GM19467 (cell line): ENCODE measurements at regions not wholly inside any gene's neighbourhood (a gene's known extent, or its start where the extent isn't known, plus 50 kb on each side); places are given as distances from the start of the nearest gene placed in this dataset.

Experiments
- ATAC-seq: cut with Tn5 transposase; IDR thresholded peaks from one replicate; pipeline ENCODE4 v1.9.1; 2021; ENCODE audit warnings: mild to moderate bottlenecking, moderate library complexity; ENCODE audit not compliant: unreplicated experiment

- ATAC-seq = no peak
These were observed 52.4 kb upstream of the UPP2 start for GRCh38 chr2:158049129-158049855.

GRCh38 chr2:158048327-158048726, 53.3 kb upstream of the UPP2 start:
- ATAC-seq = no peak

GRCh38 chr2:158047156-158047611, 54.5 kb upstream of the UPP2 start:
- ATAC-seq = no peak

GRCh38 chr2:158046121-158046880, 55.4 kb upstream of the UPP2 start:
- ATAC-seq = no peak

GRCh38 chr2:158045362-158045761, 56.3 kb upstream of the UPP2 start:
- no peak for ATAC-seq

- ATAC-seq = no peak
These were observed 58.3 kb upstream of the UPP2 start for GRCh38 chr2:158043181-158043948.

- ATAC-seq = no peak
These were observed 59.0 kb upstream of the UPP2 start for GRCh38 chr2:158042666-158043065.

- ATAC-seq = no peak
These were observed 59.4 kb upstream of the UPP2 start for GRCh38 chr2:158042245-158042644.

GRCh38 chr2:158041400-158041799, 60.3 kb upstream of the UPP2 start:
- no peak for ATAC-seq

- ATAC-seq = no peak
These were observed 62.8 kb upstream of the UPP2 start for GRCh38 chr2:158038901-158039300.

- ATAC-seq = peak; percentile 68
These were observed 67.3 kb upstream of the UPP2 start for GRCh38 chr2:158034198-158034866.

- no peak for ATAC-seq
These were observed 70.3 kb upstream of the UPP2 start for GRCh38 chr2:158031371-158031770.

GRCh38 chr2:158025255-158025996, 76.2 kb upstream of the UPP2 start:
- ATAC-seq = no peak

- no peak for ATAC-seq
These were observed 77.3 kb upstream of the UPP2 start for GRCh38 chr2:158024288-158024898.

- ATAC-seq = no peak
These were observed 78.8 kb upstream of the UPP2 start for GRCh38 chr2:158022888-158023287.

- no peak for ATAC-seq
These were observed 80.5 kb upstream of the UPP2 start for GRCh38 chr2:158021226-158021625.

GRCh38 chr2:158015428-158016076, 86.1 kb upstream of the UPP2 start:
- ATAC-seq = no peak

GRCh38 chr2:158013891-158014290, 87.8 kb upstream of the UPP2 start:
- no peak for ATAC-seq

- no peak for ATAC-seq
These were observed 90.5 kb upstream of the UPP2 start for GRCh38 chr2:158011055-158011771.
